Endothelial cell of umbilical vein (primary cell): ENCODE measurements at regions not wholly inside any gene's neighbourhood (a gene's known extent, or its start where the extent isn't known, plus 50 kb on each side); places are given as distances from the start of the nearest gene placed in this dataset.
"Not testable (repeated sequence)": the region's sequence is repeated elsewhere in the genome, so short reads cannot be mapped to it uniquely, and the experiment has no call there.

ENCODE experiments used
- BruUV-seq: library from RNA; stranded (reverse); fragments of 400-500 nt; replicated peaks from 2 replicates; lab custom pipeline; 2021; lab: Mats Ljungman, UMichigan
- CTCF ChIA-PET: fragments of 300-600, 350-600 bp; sonication (Branson Sonifier 250); formaldehyde crosslinking; loops from one replicate; lab custom pipeline; 2021; ENCODE audit warnings: antibody characterized with exemption, inconsistent platforms; lab: Charles Lee
- POLR2A ChIA-PET: fragments of 300-600, 350-600 bp; sonication (Branson Sonifier 250); formaldehyde crosslinking; loops from one replicate; lab custom pipeline; 2021; ENCODE audit warnings: antibody characterized with exemption, inconsistent platforms; lab: Charles Lee
- DNase-seq: peaks from one replicate; pipeline ENCODE4 v3.0.0-alpha.2; 2011; ENCODE audit warnings: low read depth, low spot score
- FAIRE-seq: peaks from 2 replicates; lab custom pipeline; 2011; peaks lifted over from hg19 to GRCh38; lab: Jason Lieb, UNC
- H2AFZ ChIP-seq: 2 replicates; pipeline ENCODE4 v1.6.0; 2012; ENCODE audit warnings: low read depth, low read length, control low read depth, inconsistent platforms
- H3K27ac ChIP-seq: 2 replicates; pipeline ENCODE4 v1.5.1; 2011; ENCODE audit warnings: low read depth, mild to moderate bottlenecking, control low read depth, low read length, moderate library complexity; ENCODE audit not compliant: insufficient read depth
- H3K27me3 ChIP-seq, 2 experiments: 2 replicates each; pipeline versions ENCODE4 v1.6.0 to v1.6.1; 2011; ENCODE audit warnings: low read length in 2 of 2, mixed read lengths in 1 of 2; ENCODE audit not compliant: control insufficient read depth in 2 of 2, insufficient read depth in 2 of 2
- H3K36me3 ChIP-seq, 2 experiments: 2 replicates in 1 of 2; 3 replicates in 1 of 2; pipeline ENCODE4 v1.5.1; 2011; ENCODE audit warnings: low read length in 2 of 2, mild to moderate bottlenecking in 1 of 2, moderate library complexity in 1 of 2; ENCODE audit not compliant: control insufficient read depth in 2 of 2, insufficient read depth in 2 of 2; ENCODE audit errors: extremely low read depth in 1 of 2
- H3K4me1 ChIP-seq: 3 replicates; pipeline ENCODE4 v1.5.1; 2011; ENCODE audit warnings: mild to moderate bottlenecking, low read length; ENCODE audit not compliant: control insufficient read depth, insufficient read depth; ENCODE audit errors: extremely low read depth
- H3K4me2 ChIP-seq: 2 replicates; pipeline ENCODE4 v1.6.1; 2011; ENCODE audit warnings: low read length, control low read depth, mixed read lengths; ENCODE audit not compliant: insufficient read depth
- H3K4me3 ChIP-seq, 3 experiments: fragments of 200-600 bp in 1 of 3; sonication (generic), shearing (Covaris generic) in 1 of 3; replicated peaks in 1 of 3; 2 replicates each; pipeline ENCODE4 v1.5.1; 2011 to 2016; ENCODE audit warnings: control low read depth in 3 of 3, low read length in 3 of 3, mild to moderate bottlenecking in 2 of 3, inconsistent platforms in 1 of 3, low read depth in 1 of 3, moderate library complexity in 1 of 3; ENCODE audit not compliant: insufficient read depth in 1 of 3
- H3K79me2 ChIP-seq: 2 replicates; pipeline ENCODE4 v1.6.0; 2012; ENCODE audit warnings: low read length, inconsistent platforms; ENCODE audit not compliant: control insufficient read depth, insufficient read depth
- H3K9ac ChIP-seq: replicated peaks from 2 replicates; pipeline ENCODE3; 2011; ENCODE audit warnings: low read length, control low read depth; ENCODE audit not compliant: insufficient read depth; ENCODE audit errors: extremely low read depth
- H3K9me1 ChIP-seq: replicated peaks from 3 replicates; pipeline ENCODE4 v1.6.0; 2011; ENCODE audit warnings: mild to moderate bottlenecking, low read length; ENCODE audit not compliant: control insufficient read depth, insufficient read depth; ENCODE audit errors: extremely low read depth
- H3K9me3 ChIP-seq: replicated peaks from 2 replicates; pipeline ENCODE4 v1.5.1; 2012; ENCODE audit warnings: low read length, inconsistent platforms; ENCODE audit not compliant: control insufficient read depth, insufficient read depth
- H4K20me1 ChIP-seq: replicated peaks from 2 replicates; pipeline ENCODE3; 2011; ENCODE audit warnings: mild to moderate bottlenecking, low read length; ENCODE audit not compliant: control insufficient read depth, insufficient read depth; ENCODE audit errors: extremely low read depth
- dilution Hi-C: fragments of 300-500 bp; cut with MboI; formaldehyde crosslinking; loops from one replicate; pipeline ENCODE4 v1.15.0; 2019; ENCODE audit warnings: low sequenced_read_pairs; ENCODE audit not compliant: extremely low pct_ligation_motif_present
- intact Hi-C: fragments of 100-400 bp; cut with micrococcal nuclease; formaldehyde crosslinking; loops from one replicate; pipeline ENCODE4 v1.10.0; 2022

DNA sequence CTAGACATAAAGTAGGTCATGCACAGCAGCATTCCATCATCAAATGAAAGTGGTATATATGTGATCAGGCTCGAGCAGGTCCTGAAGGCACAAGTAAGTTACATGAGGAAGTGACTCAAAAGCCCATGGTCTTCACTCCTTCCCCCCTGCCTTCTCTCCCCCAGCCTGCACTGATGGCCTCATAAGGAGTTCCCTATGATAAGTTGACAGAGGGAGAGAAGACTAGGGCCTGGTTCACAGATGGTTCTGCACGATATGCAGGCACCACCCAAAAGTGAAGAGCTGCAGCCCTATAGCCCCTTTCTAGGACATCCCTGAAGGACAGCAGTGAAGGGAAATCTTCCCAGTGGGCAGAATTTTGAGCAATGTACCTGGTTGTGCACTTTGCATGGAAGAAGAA, 57.5 kb upstream of the CCDC80 start:
- H4K20me1 ChIP-seq, FAIRE-seq, H3K9me1 ChIP-seq, H3K27ac ChIP-seq, DNase-seq, BruUV-seq, H3K9me3 ChIP-seq, H3K9ac ChIP-seq, H3K4me2 ChIP-seq, H3K79me2 ChIP-seq, H3K4me3 ChIP-seq, H3K27me3 ChIP-seq, POLR2A ChIA-PET, H2AFZ ChIP-seq, dilution Hi-C loops, H3K4me1 ChIP-seq, H3K36me3 ChIP-seq: not testable (repeated sequence)
- intact Hi-C loops, result loop anchor here (2.0 kb wide), 1 partner anchor 22 kb away; no protein-coding TSS in a partner anchor
- CTCF ChIA-PET, result interaction anchor here (1.3 to 3.0 kb wide), 2 partner anchors 56 to 116 kb away, joined by 5 to 12 read pairs; no protein-coding TSS in a partner anchor

DNA sequence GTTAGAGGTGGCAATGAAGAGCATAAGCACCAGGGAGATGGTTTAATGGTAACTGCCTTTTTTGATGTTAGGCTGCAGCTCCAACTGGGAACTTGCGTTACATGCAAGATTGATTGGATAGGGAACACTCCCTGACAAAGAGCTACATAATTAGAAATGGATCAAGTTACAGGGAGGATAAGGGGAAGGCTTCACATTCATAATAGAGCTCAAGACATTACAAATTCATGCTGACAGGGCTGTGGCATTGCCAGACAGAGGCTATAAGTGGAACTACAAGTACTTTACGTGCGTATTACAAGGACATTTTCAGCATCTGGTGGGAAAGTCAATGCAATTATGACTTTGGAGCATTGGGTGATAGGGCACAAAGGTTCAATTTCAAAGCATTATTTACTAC, 55.3 kb upstream of the CCDC80 start:
- DNase-seq, H3K9ac ChIP-seq, H3K4me2 ChIP-seq, intact Hi-C loops, H3K9me3 ChIP-seq, H3K27ac ChIP-seq, H3K4me3 ChIP-seq, POLR2A ChIA-PET, H2AFZ ChIP-seq, BruUV-seq, H3K36me3 ChIP-seq, FAIRE-seq, dilution Hi-C loops, H3K79me2 ChIP-seq, H3K27me3 ChIP-seq, H3K9me1 ChIP-seq, H4K20me1 ChIP-seq, H3K4me1 ChIP-seq: not testable (repeated sequence)
- CTCF ChIA-PET, result interaction anchor here (0.6 to 2.6 kb wide), 4 partner anchors 14 to 114 kb away, joined by 3 to 9 read pairs (median 4); no protein-coding TSS in a partner anchor

GRCh38 chr3:112695377-112696108, 54.6 kb upstream of the CCDC80 start:
- not testable (repeated sequence) for H3K4me1 ChIP-seq

DNA sequence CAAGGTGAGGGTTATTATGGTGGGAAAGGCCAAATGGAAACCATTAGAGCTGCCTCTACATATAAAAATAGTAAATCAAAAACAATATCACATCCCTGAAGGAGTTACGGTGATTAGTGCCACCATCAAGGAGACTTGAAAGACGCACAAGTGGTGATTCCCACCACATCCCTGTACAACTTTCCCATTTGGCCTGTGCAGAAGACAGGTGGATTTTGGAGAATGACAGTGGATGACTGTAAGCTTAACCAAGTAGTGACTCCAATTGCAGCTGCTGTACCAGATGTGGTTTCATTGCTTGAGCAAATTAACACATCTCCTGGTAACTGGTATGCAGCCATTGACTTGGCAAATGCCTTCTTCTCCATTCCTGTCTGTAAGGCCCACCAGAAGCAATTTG, 54.0 kb upstream of the CCDC80 start:
- H3K4me2 ChIP-seq, H4K20me1 ChIP-seq, DNase-seq, BruUV-seq, H3K36me3 ChIP-seq, H3K27ac ChIP-seq, H2AFZ ChIP-seq, H3K9ac ChIP-seq, H3K79me2 ChIP-seq, FAIRE-seq, H3K9me1 ChIP-seq, intact Hi-C loops, H3K4me3 ChIP-seq, H3K4me1 ChIP-seq, dilution Hi-C loops, H3K27me3 ChIP-seq, H3K9me3 ChIP-seq, POLR2A ChIA-PET: not testable (repeated sequence)
- CTCF ChIA-PET, result interaction anchor here (1.5 to 2.6 kb wide), 2 partner anchors 18 to 113 kb away, joined by 4 to 9 read pairs; no protein-coding TSS in a partner anchor

More at GRCh38 chr3:112695377-112696108, 54.6 kb upstream of the CCDC80 start:
- intact Hi-C loops, H2AFZ ChIP-seq, POLR2A ChIA-PET, H4K20me1 ChIP-seq, DNase-seq, H3K79me2 ChIP-seq, H3K9me3 ChIP-seq, FAIRE-seq, H3K27ac ChIP-seq, H3K9ac ChIP-seq, H3K4me3 ChIP-seq, dilution Hi-C loops, H3K27me3 ChIP-seq, BruUV-seq, H3K36me3 ChIP-seq, H3K9me1 ChIP-seq, H3K4me2 ChIP-seq: not testable (repeated sequence)
- CTCF ChIA-PET, result interaction anchor here (0.6 to 2.6 kb wide), 4 partner anchors 14 to 113 kb away, joined by 3 to 9 read pairs (median 4); no protein-coding TSS in a partner anchor
